GM13977 (cell line): ENCODE measurements at regions not wholly inside any gene's neighbourhood (a gene's known extent, or its start where the extent isn't known, plus 50 kb on each side); places are given as distances from the start of the nearest gene placed in this dataset.
"Not testable (repeated sequence)": the region's sequence is repeated elsewhere in the genome, so short reads cannot be mapped to it uniquely, and the experiment has no call there.

ENCODE experiments used
- DNase-seq: peaks from one replicate; pipeline ENCODE4 v3.0.0; 2012; ENCODE audit warnings: low spot score
- in situ Hi-C: fragments of 300-500 bp; cut with MboI; formaldehyde crosslinking; loops from one replicate; pipeline ENCODE4 v1.12.0; 2022; ENCODE audit warnings: low sequenced_read_pairs, low pct_unique_long_range_greater_than_20kb, mixed read lengths, inconsistent platforms; ENCODE audit not compliant: unreplicated experiment
- TF ChIP-seq, protein P1 (sequence below): IDR thresholded peaks from 2 replicates; pipeline ENCODE4 v1.5.1; 2012; ENCODE audit warnings: mild to moderate bottlenecking, control low read depth; ENCODE audit not compliant: insufficient read depth; ENCODE audit errors: extremely low read depth, missing control alignments

DNA sequence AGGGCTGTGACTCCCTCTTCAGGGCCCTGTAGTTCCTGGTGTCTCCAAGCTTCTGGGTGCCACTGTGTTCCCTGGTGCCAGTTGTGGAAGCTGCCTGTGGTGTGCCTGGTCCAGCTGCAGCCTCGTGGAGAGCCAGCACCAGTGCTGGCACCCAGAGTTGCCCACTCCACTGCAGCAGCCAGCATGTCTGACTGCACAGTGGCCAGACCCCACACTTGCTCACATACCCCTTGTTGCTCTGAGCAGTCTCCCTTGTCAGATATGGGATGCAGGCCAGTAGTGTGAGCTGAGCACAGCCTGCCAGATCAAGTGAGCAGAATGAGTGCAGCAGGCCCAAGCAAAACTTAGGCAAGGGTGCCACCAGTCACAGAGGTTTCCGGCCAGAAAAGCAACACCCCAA, 108.6 kb downstream of the ZMAT1 start:
- TF ChIP-seq, protein P1, sequence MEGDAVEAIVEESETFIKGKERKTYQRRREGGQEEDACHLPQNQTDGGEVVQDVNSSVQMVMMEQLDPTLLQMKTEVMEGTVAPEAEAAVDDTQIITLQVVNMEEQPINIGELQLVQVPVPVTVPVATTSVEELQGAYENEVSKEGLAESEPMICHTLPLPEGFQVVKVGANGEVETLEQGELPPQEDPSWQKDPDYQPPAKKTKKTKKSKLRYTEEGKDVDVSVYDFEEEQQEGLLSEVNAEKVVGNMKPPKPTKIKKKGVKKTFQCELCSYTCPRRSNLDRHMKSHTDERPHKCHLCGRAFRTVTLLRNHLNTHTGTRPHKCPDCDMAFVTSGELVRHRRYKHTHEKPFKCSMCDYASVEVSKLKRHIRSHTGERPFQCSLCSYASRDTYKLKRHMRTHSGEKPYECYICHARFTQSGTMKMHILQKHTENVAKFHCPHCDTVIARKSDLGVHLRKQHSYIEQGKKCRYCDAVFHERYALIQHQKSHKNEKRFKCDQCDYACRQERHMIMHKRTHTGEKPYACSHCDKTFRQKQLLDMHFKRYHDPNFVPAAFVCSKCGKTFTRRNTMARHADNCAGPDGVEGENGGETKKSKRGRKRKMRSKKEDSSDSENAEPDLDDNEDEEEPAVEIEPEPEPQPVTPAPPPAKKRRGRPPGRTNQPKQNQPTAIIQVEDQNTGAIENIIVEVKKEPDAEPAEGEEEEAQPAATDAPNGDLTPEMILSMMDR, result no peak
- in situ Hi-C loops, result no loop called here
- DNase-seq, result no peak

DNA sequence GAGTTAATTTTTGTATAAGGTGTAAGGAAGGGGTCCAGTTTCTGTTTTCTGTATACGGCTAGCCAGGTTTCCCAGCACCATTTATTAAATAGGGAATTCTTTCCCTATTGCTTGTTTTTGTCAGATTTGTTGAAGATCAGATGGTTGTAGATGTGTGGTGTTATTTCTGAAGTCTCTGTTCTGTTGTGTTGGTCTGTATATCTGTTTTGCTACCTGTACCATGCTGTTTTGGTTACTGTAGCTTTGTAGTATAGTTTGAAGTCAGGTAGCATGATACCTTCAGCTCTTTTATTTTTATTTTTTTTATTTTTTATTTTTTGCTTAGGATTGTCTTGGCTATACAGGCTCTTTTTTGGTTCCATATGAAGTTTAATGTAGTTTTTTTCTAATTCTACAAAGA, 114.1 kb downstream of the ZMAT1 start:
- DNase-seq, in situ Hi-C loops: not testable (repeated sequence)

DNA sequence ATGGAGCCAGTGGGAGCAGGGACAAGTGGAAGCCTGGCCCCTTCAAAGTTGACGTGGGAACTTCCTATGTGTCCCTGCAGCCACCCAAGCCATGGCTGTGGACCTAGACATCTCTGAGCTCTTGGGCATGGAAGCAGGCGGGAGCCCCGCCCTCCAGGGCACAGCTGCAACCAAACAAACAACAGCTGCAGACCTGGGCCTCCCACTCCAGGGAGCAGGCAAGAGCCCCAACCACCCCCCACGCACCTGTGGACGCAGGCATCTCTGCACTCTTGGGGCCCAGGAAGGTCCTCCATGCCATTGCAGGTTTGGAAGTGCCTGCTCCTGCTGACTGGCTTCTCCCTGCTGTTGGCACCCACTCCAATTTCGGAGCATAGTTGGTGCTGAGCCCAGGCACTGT, 118.6 kb downstream of the ZMAT1 start:
- TF ChIP-seq, protein P1, result no peak
- in situ Hi-C loops, result no loop called here
- DNase-seq, result no peak

DNA sequence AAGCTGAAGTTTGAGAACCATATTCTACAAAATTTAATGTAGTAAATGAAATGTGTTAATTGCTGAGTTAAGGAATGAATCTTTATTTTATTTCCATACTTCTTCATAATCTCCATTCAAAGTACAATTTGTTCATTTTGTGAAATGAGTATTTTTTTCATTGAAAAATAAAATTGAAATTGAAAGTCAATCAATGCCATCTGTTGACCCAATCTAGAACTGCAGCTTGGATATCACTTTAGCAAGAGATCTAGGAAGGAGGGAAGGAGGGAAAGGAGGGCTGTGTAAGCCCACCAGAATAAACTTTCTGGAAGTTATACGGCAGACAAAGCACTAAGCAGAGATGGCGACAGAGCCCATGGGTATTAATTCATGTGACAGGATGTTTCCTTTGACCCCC, 128.4 kb downstream of the ZMAT1 start:
- DNase-seq, result no peak
- TF ChIP-seq, protein P1, result peak; percentile 30
- in situ Hi-C loops, result loop anchor here (10.0 kb wide), 1 partner anchor 389 kb away; no protein-coding TSS in a partner anchor

DNA sequence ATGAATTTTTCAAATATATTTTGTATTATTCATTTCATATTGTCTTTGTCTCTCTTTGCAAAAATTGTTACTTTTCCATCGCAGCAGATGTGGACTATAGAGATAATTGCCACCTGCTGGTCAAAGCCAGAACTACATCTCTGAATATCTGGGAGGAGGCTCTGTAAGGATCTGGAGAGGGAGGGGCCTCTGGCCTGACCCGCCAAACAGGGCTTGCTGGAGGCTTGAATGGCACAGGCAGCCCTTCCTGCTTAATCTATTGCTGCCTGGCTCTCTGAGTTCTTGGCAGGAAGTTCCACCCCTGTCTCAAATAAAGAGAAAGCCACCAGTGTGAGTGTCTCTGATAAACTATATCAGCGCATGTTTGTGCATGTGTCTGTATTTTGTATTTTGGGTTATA, 132.4 kb downstream of the ZMAT1 start:
- in situ Hi-C loops, result no loop called here

DNA sequence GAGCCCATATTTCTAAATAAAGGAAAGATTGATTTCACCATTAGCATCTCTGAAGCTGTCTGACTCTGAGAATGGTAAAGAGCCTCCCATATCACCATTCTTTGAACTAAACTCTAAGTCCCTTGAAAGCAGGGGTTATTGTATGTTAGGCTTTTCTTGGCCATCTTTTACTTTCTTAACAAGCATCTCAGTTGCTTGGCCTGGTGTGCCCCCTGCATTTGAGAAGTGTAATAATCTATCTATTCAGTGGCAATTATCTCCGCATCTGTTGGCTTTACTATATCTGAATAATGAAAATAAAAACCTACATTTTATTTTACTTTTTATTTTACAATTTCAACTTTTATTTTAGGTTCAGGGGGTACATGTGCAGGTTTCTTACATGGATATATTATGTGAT, 128.3 kb upstream of the ARMCX2 start:
- in situ Hi-C loops, result no loop called here
- TF ChIP-seq, protein P1, result no peak
- no peak for DNase-seq

More for the DNA sequence above, 132.4 kb downstream of the ZMAT1 start:
- peak; percentile 59 for DNase-seq
- TF ChIP-seq, protein P1, result peak; percentile 74

DNA sequence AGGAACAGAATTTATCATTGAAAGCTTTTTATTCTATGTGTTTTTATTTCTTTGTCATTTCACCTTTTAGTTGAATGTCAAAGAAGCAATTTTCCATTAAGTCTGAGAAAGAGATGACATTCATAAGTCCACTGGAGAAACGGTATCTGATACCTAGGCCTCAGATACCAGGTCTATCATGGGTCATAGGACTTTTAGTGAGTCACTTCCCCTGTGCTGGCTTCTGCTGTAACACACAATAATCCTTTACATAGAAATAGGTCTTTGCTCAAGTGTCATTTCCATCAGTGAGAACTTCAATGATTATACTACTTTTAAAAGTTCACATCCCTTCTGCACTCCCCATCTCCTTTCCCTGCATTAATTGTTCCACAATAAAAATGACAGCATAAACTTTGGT, 125.5 kb upstream of the ARMCX2 start:
- in situ Hi-C loops, result no loop called here

DNA sequence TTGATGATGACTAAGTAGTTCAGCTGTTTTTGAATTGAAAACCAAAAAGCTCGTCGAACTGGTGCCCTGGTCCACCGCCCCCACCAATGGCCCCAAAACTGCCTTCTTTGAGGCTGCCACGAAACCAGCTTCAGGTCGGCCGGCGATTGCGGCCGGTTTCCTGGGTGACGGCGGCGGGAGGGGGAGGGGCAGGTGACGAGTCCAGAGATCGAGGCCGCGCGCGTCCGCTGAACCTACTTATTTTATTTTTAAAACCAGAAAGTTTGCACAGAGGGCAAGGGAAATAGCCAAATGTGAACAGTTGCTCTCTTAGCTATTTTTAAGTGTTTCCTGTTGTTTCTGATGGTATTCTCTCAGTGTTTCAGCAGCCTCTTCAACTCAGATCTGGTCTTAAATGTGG, 120.8 kb upstream of the ARMCX2 start:
- DNase-seq, in situ Hi-C loops: not testable (repeated sequence)

More for the DNA sequence above, 125.5 kb upstream of the ARMCX2 start:
- DNase-seq, result no peak
- TF ChIP-seq, protein P1, result no peak
